KMS-11 (cell line): ENCODE measurements at regions not wholly inside any gene's neighbourhood (a gene's known extent, or its start where the extent isn't known, plus 50 kb on each side); places are given as distances from the start of the nearest gene placed in this dataset.

ENCODE experiments used
- H2AFZ ChIP-seq: fragments of 200-600 bp; sonication (generic); 2 replicates; pipeline ENCODE4 v1.6.1; 2016; ENCODE audit warnings: antibody characterized with exemption, mixed run types, low read depth
- H3K27ac ChIP-seq: fragments of 200-600 bp; sonication (generic); 2 replicates; pipeline ENCODE4 v1.6.1; 2016; ENCODE audit warnings: mild to moderate bottlenecking, mixed run types
- H3K27me3 ChIP-seq: fragments of 200-600 bp; sonication (generic); 2 replicates; pipeline ENCODE4 v1.6.1; 2017; ENCODE audit warnings: mild to moderate bottlenecking, low read depth, mixed run types, moderate library complexity; ENCODE audit not compliant: insufficient read depth
- H3K36me3 ChIP-seq: fragments of 200-600 bp; sonication (generic); 2 replicates; pipeline ENCODE4 v1.6.1; 2017; ENCODE audit warnings: mild to moderate bottlenecking, mixed run types; ENCODE audit not compliant: insufficient read depth
- H3K4me1 ChIP-seq: fragments of 200-600 bp; sonication (generic); 2 replicates; pipeline ENCODE4 v1.6.1; 2016; ENCODE audit warnings: mild to moderate bottlenecking, low read depth, mixed run types; ENCODE audit not compliant: poor library complexity, severe bottlenecking
- H3K4me2 ChIP-seq: fragments of 200-600 bp; sonication (generic); 2 replicates; pipeline ENCODE4 v1.7.0; 2016; ENCODE audit warnings: mild to moderate bottlenecking, mixed run types
- H3K4me3 ChIP-seq: fragments of 200-600 bp; sonication (generic); IDR thresholded peaks from 2 replicates; pipeline ENCODE4 v1.6.1; 2017; ENCODE audit warnings: low read depth, low read length, mixed read lengths; ENCODE audit not compliant: insufficient read depth
- H3K79me2 ChIP-seq: fragments of 200-600 bp; sonication (generic); 2 replicates; pipeline ENCODE4 v1.6.1; 2016; ENCODE audit warnings: low read depth, mixed run types; ENCODE audit not compliant: insufficient read depth
- H3K9ac ChIP-seq: fragments of 200-600 bp; sonication (generic); 2 replicates; pipeline ENCODE4 v1.6.1; 2016; ENCODE audit warnings: mild to moderate bottlenecking, mixed run types
- H4K20me1 ChIP-seq: fragments of 200-600 bp; sonication (generic); 2 replicates; pipeline ENCODE4 v1.6.1; 2016; ENCODE audit warnings: mild to moderate bottlenecking, mixed run types; ENCODE audit not compliant: insufficient read depth
- TF ChIP-seq, protein P1 (sequence below): fragments of 200-600 bp; sonication (generic); conservative IDR thresholded peaks from 2 replicates; pipeline ENCODE4 v1.6.1; 2017; ENCODE audit warnings: low read depth, mild to moderate bottlenecking, antibody characterized with exemption, low read length, moderate library complexity, mixed read lengths

DNA sequence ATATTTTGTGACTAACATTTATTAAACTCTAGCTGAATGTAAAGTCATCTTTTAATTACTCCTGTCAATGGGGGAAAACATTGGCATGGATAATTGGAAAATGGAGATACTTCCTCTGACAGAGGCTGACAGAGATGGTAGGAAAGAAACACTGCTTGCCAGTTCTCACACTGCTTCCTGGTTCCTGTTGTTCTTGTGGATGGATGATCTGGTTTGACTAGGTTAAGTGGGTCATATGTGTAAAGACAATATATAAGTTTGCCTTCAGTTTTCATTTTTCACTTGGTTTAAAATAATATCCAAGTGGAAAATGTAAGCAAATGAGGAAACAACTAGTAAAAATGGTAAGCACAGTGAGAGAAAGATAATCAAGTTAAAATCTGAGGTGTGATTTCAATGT lies 188.8 kb upstream of the CWC22 start:
- no peaks in the 10 kb centered on the region for H4K20me1 ChIP-seq
- H3K4me1 ChIP-seq: no peaks in the 10 kb centered on the region
- H2AFZ ChIP-seq: no peak overlapping the region
- no peaks in the 10 kb centered on the region for H3K79me2 ChIP-seq
- TF ChIP-seq, protein P1, sequence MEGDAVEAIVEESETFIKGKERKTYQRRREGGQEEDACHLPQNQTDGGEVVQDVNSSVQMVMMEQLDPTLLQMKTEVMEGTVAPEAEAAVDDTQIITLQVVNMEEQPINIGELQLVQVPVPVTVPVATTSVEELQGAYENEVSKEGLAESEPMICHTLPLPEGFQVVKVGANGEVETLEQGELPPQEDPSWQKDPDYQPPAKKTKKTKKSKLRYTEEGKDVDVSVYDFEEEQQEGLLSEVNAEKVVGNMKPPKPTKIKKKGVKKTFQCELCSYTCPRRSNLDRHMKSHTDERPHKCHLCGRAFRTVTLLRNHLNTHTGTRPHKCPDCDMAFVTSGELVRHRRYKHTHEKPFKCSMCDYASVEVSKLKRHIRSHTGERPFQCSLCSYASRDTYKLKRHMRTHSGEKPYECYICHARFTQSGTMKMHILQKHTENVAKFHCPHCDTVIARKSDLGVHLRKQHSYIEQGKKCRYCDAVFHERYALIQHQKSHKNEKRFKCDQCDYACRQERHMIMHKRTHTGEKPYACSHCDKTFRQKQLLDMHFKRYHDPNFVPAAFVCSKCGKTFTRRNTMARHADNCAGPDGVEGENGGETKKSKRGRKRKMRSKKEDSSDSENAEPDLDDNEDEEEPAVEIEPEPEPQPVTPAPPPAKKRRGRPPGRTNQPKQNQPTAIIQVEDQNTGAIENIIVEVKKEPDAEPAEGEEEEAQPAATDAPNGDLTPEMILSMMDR: no peak
- H3K27ac ChIP-seq: no peak overlapping the region
- H3K4me3 ChIP-seq: no peak overlapping the region
- H3K27me3 ChIP-seq: no peaks in the 10 kb centered on the region
- H3K9ac ChIP-seq: no peak overlapping the region
- no peak overlapping the region for H3K4me2 ChIP-seq
- no peaks in the 10 kb centered on the region for H3K36me3 ChIP-seq

DNA sequence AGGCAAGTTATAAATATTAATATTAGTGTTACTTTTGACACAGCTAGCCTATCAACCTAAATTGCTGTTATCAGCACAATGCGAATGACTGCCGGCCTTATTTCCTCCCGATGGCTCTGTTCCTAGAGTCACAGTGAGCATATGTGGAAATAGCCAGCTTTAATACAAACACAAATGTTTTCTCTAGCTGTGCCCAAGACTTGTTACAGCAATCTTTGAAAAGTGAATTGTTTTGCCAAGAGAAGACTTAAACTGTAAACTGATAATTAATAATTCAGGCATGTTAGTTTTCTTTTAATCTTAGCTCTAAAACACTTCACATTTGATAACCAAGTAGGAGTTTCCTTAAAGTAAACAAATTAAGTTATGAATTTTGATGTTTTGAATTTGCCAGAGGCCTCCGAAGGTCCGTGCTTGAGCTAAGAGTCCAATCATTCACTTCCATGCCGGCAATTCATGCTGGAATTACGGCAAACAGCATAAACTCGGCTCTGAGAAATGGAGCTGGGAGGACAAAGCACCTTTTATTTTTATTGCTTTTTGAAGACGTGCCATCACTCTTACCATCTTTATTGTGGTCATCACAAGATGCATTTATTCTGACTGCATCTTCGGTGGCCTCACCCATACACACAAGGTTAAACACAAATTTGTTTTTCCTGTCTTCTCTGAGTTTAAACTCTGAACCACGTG lies 184.5 kb upstream of the CWC22 start:
- Histone ChIP-seq H3K79me2 (no peaks in the 10 kb centered on the region), H3K4me3 (no peak overlapping the region), H3K27ac (no peak overlapping the region), H4K20me1 (no peaks in the 10 kb centered on the region), H3K27me3 (no peaks in the 10 kb centered on the region), H3K36me3 (no peaks in the 10 kb centered on the region), H3K4me2 (no peak overlapping the region), H3K4me1 (no peaks in the 10 kb centered on the region), H2AFZ (no peak overlapping the region), H3K9ac (no peak overlapping the region)
- TF ChIP-seq, protein P1: no peak

DNA sequence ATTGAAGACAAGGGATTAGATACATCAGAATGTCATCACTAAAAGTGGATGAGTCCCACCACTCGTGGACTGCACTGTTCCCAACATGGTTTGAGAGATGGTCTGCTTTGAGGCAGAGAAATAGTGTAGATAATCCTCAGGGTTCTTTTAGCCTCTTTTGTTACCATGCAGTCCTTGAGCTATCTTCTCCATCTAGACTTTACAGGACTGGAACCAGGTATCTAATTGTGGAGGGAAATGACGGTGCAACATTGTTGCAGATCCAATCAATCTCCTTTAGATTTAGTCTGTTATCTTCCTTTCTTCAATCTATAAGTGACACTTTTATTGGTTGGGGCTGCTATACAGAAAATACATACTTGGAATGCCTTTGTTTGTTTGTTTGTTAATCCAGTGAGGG lies 183.8 kb upstream of the CWC22 start:
- Histone ChIP-seq H3K4me3 (no peak overlapping the region), H3K27ac (no peak overlapping the region), H3K36me3 (no peaks in the 10 kb centered on the region), H3K4me1 (no peaks in the 10 kb centered on the region), H4K20me1 (no peaks in the 10 kb centered on the region), H2AFZ (no peak overlapping the region), H3K4me2 (no peak overlapping the region), H3K9ac (no peak overlapping the region), H3K79me2 (no peaks in the 10 kb centered on the region), H3K27me3 (no peaks in the 10 kb centered on the region)
- TF ChIP-seq, protein P1: no peak

DNA sequence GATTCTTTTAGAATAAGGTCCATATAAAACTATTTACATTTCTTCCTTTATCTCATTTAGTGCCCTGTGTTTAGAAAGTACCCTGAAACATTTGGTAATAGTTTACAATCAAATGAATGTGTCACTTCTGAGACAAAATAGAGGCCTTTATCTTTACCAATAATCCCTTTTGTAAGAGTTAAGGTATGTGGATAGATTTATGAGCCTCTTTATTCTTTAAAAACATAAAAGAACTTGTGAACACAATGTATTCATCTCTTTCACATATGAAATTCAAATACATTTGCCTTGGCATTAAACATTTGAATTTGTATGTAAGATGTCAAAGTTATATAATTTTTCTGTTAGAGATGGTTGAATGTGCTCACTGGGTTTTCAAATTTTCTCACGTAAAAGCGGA lies 180.5 kb upstream of the CWC22 start:
- Histone ChIP-seq H3K27ac (no peak overlapping the region), H3K9ac (no peak overlapping the region), H2AFZ (no peak overlapping the region), H4K20me1 (no peaks in the 10 kb centered on the region), H3K36me3 (no peaks in the 10 kb centered on the region), H3K4me1 (no peaks in the 10 kb centered on the region), H3K4me3 (no peak overlapping the region), H3K27me3 (no peaks in the 10 kb centered on the region), H3K79me2 (no peaks in the 10 kb centered on the region), H3K4me2 (no peak overlapping the region)
- TF ChIP-seq, protein P1: no peak
